H9 (cell line): ENCODE measurements at regions not wholly inside any gene's neighbourhood (a gene's known extent, or its start where the extent isn't known, plus 50 kb on each side); places are given as distances from the start of the nearest gene placed in this dataset.

ENCODE experiments used
- DNase-seq: peaks from one replicate; pipeline ENCODE4 v3.0.0-alpha.2; 2017
- H2AFZ ChIP-seq: one replicate; pipeline ENCODE4 v1.6.1; 2013; ENCODE audit warnings: mild to moderate bottlenecking, low read length, control low read depth, moderate library complexity
- H2AK5ac ChIP-seq: 2 replicates; pipeline ENCODE4 v1.6.1; 2013; ENCODE audit warnings: low read length, control low read depth, mixed read lengths; ENCODE audit not compliant: insufficient read length
- H2BK120ac ChIP-seq: one replicate; pipeline ENCODE4 v1.6.1; 2013; ENCODE audit warnings: low read depth, mild to moderate bottlenecking, low read length, control low read depth, inconsistent platforms; ENCODE audit not compliant: poor library complexity, severe bottlenecking
- H2BK12ac ChIP-seq: 2 replicates; pipeline ENCODE4 v1.6.1; 2013; ENCODE audit warnings: low read length, control low read depth, mixed read lengths, low read depth; ENCODE audit not compliant: insufficient read length
- H2BK15ac ChIP-seq: 2 replicates; pipeline ENCODE4 v1.6.1; 2013; ENCODE audit warnings: low read depth, low read length, control low read depth
- H2BK20ac ChIP-seq: one replicate; pipeline ENCODE4 v1.6.1; 2013; ENCODE audit warnings: low read depth, mild to moderate bottlenecking, low read length, control low read depth, inconsistent platforms; ENCODE audit not compliant: poor library complexity, severe bottlenecking
- H2BK5ac ChIP-seq: 2 replicates; pipeline ENCODE4 v1.6.1; 2013; ENCODE audit warnings: low read length, control low read depth, mixed read lengths; ENCODE audit not compliant: insufficient read length
- H3K14ac ChIP-seq: 2 replicates; pipeline ENCODE4 v1.6.1; 2013; ENCODE audit warnings: low read length, control low read depth; ENCODE audit not compliant: insufficient read depth
- H3K18ac ChIP-seq: 2 replicates; pipeline ENCODE4 v1.6.1; 2013; ENCODE audit warnings: low read depth, mild to moderate bottlenecking, mixed read lengths, low read length, control low read depth; ENCODE audit not compliant: insufficient read length
- H3K23ac ChIP-seq: 2 replicates; pipeline ENCODE4 v1.6.1; 2013; ENCODE audit warnings: low read length, control low read depth, mixed read lengths, low read depth; ENCODE audit not compliant: insufficient read length
- H3K23me2 ChIP-seq: 2 replicates; pipeline ENCODE4 v1.6.1; 2013; ENCODE audit warnings: low read depth, mild to moderate bottlenecking, mixed read lengths, low read length, control low read depth; ENCODE audit not compliant: insufficient read length, poor library complexity, severe bottlenecking
- H3K27ac ChIP-seq: 2 replicates; pipeline ENCODE4 v1.5.1; 2013; ENCODE audit warnings: low read length, control low read depth, mixed read lengths, low read depth; ENCODE audit not compliant: insufficient read length
- H3K27me3 ChIP-seq: 2 replicates; pipeline ENCODE4 v1.6.1; 2013; ENCODE audit warnings: low read length, control low read depth, inconsistent platforms; ENCODE audit not compliant: insufficient read depth
- H3K4ac ChIP-seq: 2 replicates; pipeline ENCODE4 v1.6.1; 2013; ENCODE audit warnings: low read depth, mild to moderate bottlenecking, control low read depth, inconsistent platforms, low read length, moderate library complexity
- H3K4me1 ChIP-seq: 2 replicates; pipeline ENCODE4 v1.6.1; 2013; ENCODE audit warnings: low read length, control low read depth, inconsistent platforms; ENCODE audit not compliant: insufficient read depth
- H3K4me2 ChIP-seq: 2 replicates; pipeline ENCODE4 v1.6.1; 2013; ENCODE audit warnings: low read length, control low read depth, mixed read lengths; ENCODE audit not compliant: insufficient read length, insufficient read depth
- H3K56ac ChIP-seq: 2 replicates; pipeline ENCODE4 v1.6.1; 2013; ENCODE audit warnings: low read depth, mild to moderate bottlenecking, mixed read lengths, low read length, control low read depth; ENCODE audit not compliant: insufficient read length
- H3K79me1 ChIP-seq: 2 replicates; pipeline ENCODE4 v1.6.1; 2013; ENCODE audit warnings: low read depth, mild to moderate bottlenecking, moderate library complexity, low read length, control low read depth, inconsistent platforms; ENCODE audit not compliant: insufficient read depth, poor library complexity, severe bottlenecking
- H3K79me2 ChIP-seq: 2 replicates; pipeline ENCODE4 v1.6.1; 2013; ENCODE audit warnings: low read length, control low read depth, inconsistent platforms; ENCODE audit not compliant: insufficient read depth
- H3K9ac ChIP-seq: 2 replicates; pipeline ENCODE4 v1.6.1; 2013; ENCODE audit warnings: low read length, control low read depth, mixed read lengths; ENCODE audit not compliant: insufficient read length; ENCODE audit errors: extremely low read depth
- H3K9me3 ChIP-seq: one replicate; pipeline ENCODE4 v1.6.1; 2013; ENCODE audit warnings: low read depth, low read length, inconsistent platforms; ENCODE audit not compliant: control insufficient read depth
- H3T11ph ChIP-seq: one replicate; pipeline ENCODE4 v1.6.1; 2013; ENCODE audit warnings: mild to moderate bottlenecking, low read length, control low read depth, inconsistent platforms
- H4K20me1 ChIP-seq: one replicate; pipeline ENCODE4 v1.6.1; 2013; ENCODE audit not compliant: control insufficient read depth, insufficient read length, insufficient read depth
- H4K5ac ChIP-seq: 2 replicates; pipeline ENCODE4 v1.6.1; 2013; ENCODE audit warnings: low read depth, mild to moderate bottlenecking, mixed read lengths, low read length, control low read depth; ENCODE audit not compliant: insufficient read length
- H4K8ac ChIP-seq: replicated peaks from 2 replicates; pipeline ENCODE4 v1.6.1; 2013; ENCODE audit warnings: low read length, control low read depth, mixed read lengths, low read depth; ENCODE audit not compliant: insufficient read length
- H4K91ac ChIP-seq: 2 replicates; pipeline ENCODE4 v1.6.1; 2013; ENCODE audit warnings: low read depth, mild to moderate bottlenecking, moderate library complexity, mixed read lengths, low read length, control low read depth; ENCODE audit not compliant: insufficient read length
- H3K27ac Mint-ChIP-seq, 3 experiments: 2 replicates in 2 of 3; 3 replicates in 1 of 3; pipeline ENCODE4 v1.8.0; 2020 to 2021; ENCODE audit warnings: mixed read lengths in 3 of 3, mild to moderate bottlenecking in 1 of 3, moderate library complexity in 1 of 3
- H3K27me3 Mint-ChIP-seq: 2 replicates; pipeline ENCODE4 v1.8.0; 2021; ENCODE audit warnings: low read depth, mild to moderate bottlenecking, moderate library complexity, mixed read lengths
- H3K36me3 Mint-ChIP-seq, 3 experiments: 2 replicates in 2 of 3; 3 replicates in 1 of 3; pipeline ENCODE4 v1.8.0; 2020 to 2021; ENCODE audit warnings: low read depth in 3 of 3, mixed read lengths in 3 of 3; ENCODE audit not compliant: insufficient read depth in 1 of 3
- H3K4me1 Mint-ChIP-seq, 2 experiments: 2 replicates each; pipeline ENCODE4 v1.8.0; 2020; ENCODE audit warnings: mixed read lengths in 2 of 2
- H3K4me3 Mint-ChIP-seq, 2 experiments: 2 replicates in 1 of 2; 3 replicates in 1 of 2; pipeline ENCODE4 v1.8.0; 2020 to 2021; ENCODE audit warnings: mild to moderate bottlenecking in 2 of 2, mixed read lengths in 2 of 2, moderate library complexity in 1 of 2
- H3K9me3 Mint-ChIP-seq, 2 experiments: 2 replicates in 1 of 2; 3 replicates in 1 of 2; pipeline ENCODE4 v1.8.0; 2020; ENCODE audit warnings: mild to moderate bottlenecking in 2 of 2, mixed read lengths in 2 of 2, moderate library complexity in 1 of 2
- WGBS: extraction: QIAGEN DNeasy Blood & Tissue Kit; methylation state at CpG from one replicate; pipeline ENCODE4 v1.1.7; 2013; ENCODE audit warnings: missing lambda C conversion rate, low lambda C conversion rate, mixed read lengths; ENCODE audit not compliant: insufficient read length; ENCODE audit errors: extremely low coverage; 5-methylcytosine and 5-hydroxymethylcytosine counted together
- TF ChIP-seq, protein P1 (sequence below): fragments of 200-600 bp; sonication (generic); conservative IDR thresholded peaks from 3 replicates; pipeline ENCODE4 v1.8.0; 2021; ENCODE audit warnings: antibody characterized with exemption, mild to moderate bottlenecking

DNA sequence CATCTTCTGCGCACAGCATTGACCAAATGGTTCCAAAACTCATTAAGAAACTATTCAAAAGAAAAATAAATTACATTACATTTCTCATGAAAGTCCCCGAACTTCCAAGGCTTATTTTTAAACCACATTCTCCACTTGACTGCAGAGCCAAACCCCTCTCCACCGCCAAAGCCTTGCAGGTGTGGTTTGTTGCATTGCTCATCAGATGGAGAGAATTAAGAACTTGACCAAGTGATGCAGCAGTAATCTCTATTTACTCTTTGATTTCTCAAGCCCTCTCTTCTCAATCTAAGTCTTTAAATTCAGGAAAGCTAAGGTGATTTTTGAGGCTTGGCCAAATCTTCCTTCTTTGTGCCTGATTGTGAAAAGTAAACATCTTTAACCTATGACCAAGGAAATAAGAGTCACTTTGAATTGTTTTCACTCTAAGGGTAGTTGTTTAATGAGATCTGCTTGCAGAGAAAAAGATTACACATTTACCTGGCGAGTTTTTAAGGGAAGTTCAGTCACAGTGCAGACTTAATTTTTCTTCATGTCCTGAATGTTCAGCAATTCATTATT is 290.5 kb upstream of the ITGA1 start:
- H3K9me3 Mint-ChIP-seq, result no peaks in the 10 kb centered on the region
- no peak overlapping the region for H3K56ac ChIP-seq
- no peak overlapping the region for H3K4ac ChIP-seq
- H3K23ac ChIP-seq, result no peak overlapping the region
- no peak overlapping the region for H4K8ac ChIP-seq
- H4K5ac ChIP-seq, result no peak overlapping the region
- H3K4me1 Mint-ChIP-seq, result no peaks in the 10 kb centered on the region
- DNase-seq, result no peak
- H2BK5ac ChIP-seq, result no peak overlapping the region
- H3K18ac ChIP-seq, result no peak overlapping the region
- no peak overlapping the region for H4K91ac ChIP-seq
- H2BK20ac ChIP-seq, result no peak overlapping the region
- no peaks in the 10 kb centered on the region for H4K20me1 ChIP-seq
- no peaks in the 10 kb centered on the region for H3K4me1 ChIP-seq
- no peak overlapping the region for H2AFZ ChIP-seq
- H2BK120ac ChIP-seq, result no peak overlapping the region
- no peak overlapping the region for H3K27ac Mint-ChIP-seq
- no peaks in the 10 kb centered on the region for H3K9me3 ChIP-seq
- no peaks in the 10 kb centered on the region for H3K23me2 ChIP-seq
- no peaks in the 10 kb centered on the region for H3K79me1 ChIP-seq
- no peak overlapping the region for H3K9ac ChIP-seq
- no peak overlapping the region for H3T11ph ChIP-seq
- H3K27ac ChIP-seq, result no peak overlapping the region
- no peaks in the 10 kb centered on the region for H3K27me3 ChIP-seq
- no peak overlapping the region for H2AK5ac ChIP-seq
- no peaks in the 10 kb centered on the region for H3K27me3 Mint-ChIP-seq
- no peak overlapping the region for H2BK15ac ChIP-seq
- H3K14ac ChIP-seq, result no peak overlapping the region
- no CpG with 5 or more reads among the region's 4 CpGs for WGBS
- no peaks in the 10 kb centered on the region for H3K36me3 Mint-ChIP-seq
- no peaks in the 10 kb centered on the region for H3K79me2 ChIP-seq
- H2BK12ac ChIP-seq, result no peak overlapping the region
- no peak overlapping the region for H3K4me2 ChIP-seq
- H3K4me3 Mint-ChIP-seq, result no peak overlapping the region
- TF ChIP-seq, protein P1, sequence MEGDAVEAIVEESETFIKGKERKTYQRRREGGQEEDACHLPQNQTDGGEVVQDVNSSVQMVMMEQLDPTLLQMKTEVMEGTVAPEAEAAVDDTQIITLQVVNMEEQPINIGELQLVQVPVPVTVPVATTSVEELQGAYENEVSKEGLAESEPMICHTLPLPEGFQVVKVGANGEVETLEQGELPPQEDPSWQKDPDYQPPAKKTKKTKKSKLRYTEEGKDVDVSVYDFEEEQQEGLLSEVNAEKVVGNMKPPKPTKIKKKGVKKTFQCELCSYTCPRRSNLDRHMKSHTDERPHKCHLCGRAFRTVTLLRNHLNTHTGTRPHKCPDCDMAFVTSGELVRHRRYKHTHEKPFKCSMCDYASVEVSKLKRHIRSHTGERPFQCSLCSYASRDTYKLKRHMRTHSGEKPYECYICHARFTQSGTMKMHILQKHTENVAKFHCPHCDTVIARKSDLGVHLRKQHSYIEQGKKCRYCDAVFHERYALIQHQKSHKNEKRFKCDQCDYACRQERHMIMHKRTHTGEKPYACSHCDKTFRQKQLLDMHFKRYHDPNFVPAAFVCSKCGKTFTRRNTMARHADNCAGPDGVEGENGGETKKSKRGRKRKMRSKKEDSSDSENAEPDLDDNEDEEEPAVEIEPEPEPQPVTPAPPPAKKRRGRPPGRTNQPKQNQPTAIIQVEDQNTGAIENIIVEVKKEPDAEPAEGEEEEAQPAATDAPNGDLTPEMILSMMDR, result no peak
